ENCODE measurements at regions not wholly inside any gene's neighbourhood (a gene's known extent, or its start where the extent isn't known, plus 50 kb on each side); places are given as distances from the start of the nearest gene placed in this dataset.

- intact Hi-C loops (cut with DNase I) = no loop called here
- 88% methylated on average over 17 of the region's 17 CpGs for WGBS
- DNase-seq (peak in 1 of 3 donors; percentile 35), ATAC-seq (no peak)
- no peaks in the 10 kb centered on the region for H3K9me3 ChIP-seq (ENCODE audit: control insufficient read depth, low read length)
- H3K27me3 ChIP-seq (ENCODE audit: control insufficient read depth, insufficient read depth) = no peaks in the 10 kb centered on the region
- no peak overlapping the region for H3K4me3 ChIP-seq (ENCODE audit: low read length)
- no peaks in the 10 kb centered on the region for H3K4me1 ChIP-seq (ENCODE audit: control insufficient read depth, insufficient read depth, low read length)
- no peak overlapping the region for H3K27ac ChIP-seq (ENCODE audit: low read length)
Measured at GRCh38 chr6:169933251-169933821, 181.9 kb downstream of the ERMARD start.

- intact Hi-C loops (cut with DNase I) = no loop called here
- H3K4me1 ChIP-seq (ENCODE audit: control insufficient read depth, insufficient read depth, low read length) = no peaks in the 10 kb centered on the region
- no peaks in the 10 kb centered on the region for H3K27me3 ChIP-seq (ENCODE audit: control insufficient read depth, insufficient read depth)
- H3K9me3 ChIP-seq (ENCODE audit: control insufficient read depth, low read length) = no peaks in the 10 kb centered on the region
- no peak for ATAC-seq
- no peak overlapping the region for H3K27ac ChIP-seq (ENCODE audit: low read length)
- no peak overlapping the region for H3K4me3 ChIP-seq (ENCODE audit: low read length)
- no peak for DNase-seq
- 79% methylated on average over 22 of the region's 22 CpGs for WGBS
Measured at GRCh38 chr6:169932491-169932890, 181.1 kb downstream of the ERMARD start.

- Histone ChIP-seq H3K27me3 (ENCODE audit: control insufficient read depth, insufficient read depth) (no peaks in the 10 kb centered on the region), H3K4me3 (ENCODE audit: low read length) (no peak overlapping the region), H3K4me1 (ENCODE audit: control insufficient read depth, insufficient read depth, low read length) (no peaks in the 10 kb centered on the region), H3K27ac (ENCODE audit: low read length) (no peak overlapping the region), H3K9me3 (ENCODE audit: control insufficient read depth, low read length) (no peaks in the 10 kb centered on the region)
- ATAC-seq (no peak), DNase-seq (no peak)
- intact Hi-C loops (cut with DNase I) = no loop called here
- 78% methylated on average over 11 of the region's 11 CpGs for WGBS
Measured at GRCh38 chr6:169931261-169931660, 179.8 kb downstream of the ERMARD start.

- Histone ChIP-seq H3K4me3 (ENCODE audit: low read length) (no peak overlapping the region), H3K9me3 (ENCODE audit: control insufficient read depth, low read length) (no peaks in the 10 kb centered on the region), H3K27me3 (ENCODE audit: control insufficient read depth, insufficient read depth) (no peaks in the 10 kb centered on the region), H3K4me1 (ENCODE audit: control insufficient read depth, insufficient read depth, low read length) (no peaks in the 10 kb centered on the region), H3K27ac (ENCODE audit: low read length) (no peak overlapping the region)
- 85% methylated on average over 6 of the region's 6 CpGs for WGBS
- no peak for ATAC-seq
- DNase-seq = no peak
- intact Hi-C loops (cut with DNase I) = no loop called here
Measured at GRCh38 chr6:169930799-169931198, 179.4 kb downstream of the ERMARD start.

DNA sequence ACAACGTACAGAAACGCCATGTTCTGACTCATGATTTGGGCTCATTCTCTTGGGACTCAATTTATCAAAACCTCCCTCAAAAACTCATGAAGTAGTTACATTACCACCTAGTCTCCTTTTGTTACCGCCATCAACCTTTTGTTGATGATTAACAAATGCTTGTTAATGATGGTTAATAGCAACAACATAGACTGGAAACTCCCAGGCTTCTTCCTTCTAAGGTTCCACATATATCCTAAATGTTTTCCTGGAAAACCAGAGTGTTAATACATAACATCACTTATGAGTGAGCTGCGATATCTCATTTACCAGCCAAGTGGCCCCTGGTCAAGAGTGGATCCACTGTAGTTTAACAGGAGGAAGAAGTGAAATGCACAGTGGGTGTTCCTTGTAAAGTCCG lies 176.3 kb downstream of the ERMARD start:
- 88% methylated on average over 5 of the region's 5 CpGs for WGBS
- no peaks in the 10 kb centered on the region for H3K9me3 ChIP-seq (ENCODE audit: control insufficient read depth, low read length)
- no peaks in the 10 kb centered on the region for H3K27me3 ChIP-seq (ENCODE audit: control insufficient read depth, insufficient read depth)
- no peak overlapping the region for H3K4me3 ChIP-seq (ENCODE audit: low read length)
- no peak overlapping the region for H3K27ac ChIP-seq (ENCODE audit: low read length)
- no peaks in the 10 kb centered on the region for H3K4me1 ChIP-seq (ENCODE audit: control insufficient read depth, insufficient read depth, low read length)
- intact Hi-C loops (cut with DNase I) = no loop called here
- ATAC-seq (no peak), DNase-seq (no peak)

DNA sequence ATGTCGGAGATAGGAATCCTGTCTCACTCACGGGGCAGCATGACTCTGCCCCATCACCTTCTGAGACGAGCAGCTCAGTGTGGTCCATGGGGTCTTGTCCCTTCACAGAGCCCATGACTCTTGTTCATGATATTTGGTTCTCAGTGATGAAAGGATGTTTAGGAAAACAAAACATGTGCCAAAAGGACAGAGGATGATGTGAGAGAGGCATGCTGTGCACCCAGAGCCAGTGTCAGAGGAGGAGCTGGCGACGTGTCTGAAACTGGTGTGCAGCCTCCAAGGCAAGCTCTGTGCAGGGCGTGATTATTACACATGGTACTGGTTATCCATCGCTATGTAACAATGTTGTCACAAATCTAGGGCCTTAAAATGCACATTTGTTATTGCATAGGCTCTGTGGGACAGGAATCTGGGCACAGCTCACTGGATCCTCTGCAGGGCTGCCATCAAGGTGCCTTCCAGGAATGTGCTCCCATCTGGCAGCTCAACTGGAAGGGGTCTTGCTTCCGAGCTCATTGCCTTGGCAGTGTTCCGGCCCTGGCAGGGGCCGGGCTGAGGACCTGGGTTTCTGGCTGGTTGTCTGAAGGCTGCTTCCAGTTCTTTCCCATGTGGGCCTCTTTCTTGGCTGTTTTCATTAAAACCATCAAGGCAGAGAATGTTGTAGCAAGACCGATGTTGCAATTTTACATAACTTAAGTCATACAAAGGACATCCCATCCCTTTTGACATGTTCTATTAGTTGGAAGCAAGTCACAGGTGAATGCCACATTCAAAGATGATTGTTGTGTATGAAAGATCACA lies 175.4 kb downstream of the ERMARD start:
- DNase-seq = no peak
- no peaks in the 10 kb centered on the region for H3K9me3 ChIP-seq (ENCODE audit: control insufficient read depth, low read length)
- no peak overlapping the region for H3K4me3 ChIP-seq (ENCODE audit: low read length)
- H3K27ac ChIP-seq (ENCODE audit: low read length) = no peak overlapping the region
- ATAC-seq = no peak
- 87% methylated on average over 11 of the region's 11 CpGs for WGBS
- intact Hi-C loops (cut with DNase I) = no loop called here
- H3K4me1 ChIP-seq (ENCODE audit: control insufficient read depth, insufficient read depth, low read length) = no peaks in the 10 kb centered on the region
- H3K27me3 ChIP-seq (ENCODE audit: control insufficient read depth, insufficient read depth) = no peaks in the 10 kb centered on the region

DNA sequence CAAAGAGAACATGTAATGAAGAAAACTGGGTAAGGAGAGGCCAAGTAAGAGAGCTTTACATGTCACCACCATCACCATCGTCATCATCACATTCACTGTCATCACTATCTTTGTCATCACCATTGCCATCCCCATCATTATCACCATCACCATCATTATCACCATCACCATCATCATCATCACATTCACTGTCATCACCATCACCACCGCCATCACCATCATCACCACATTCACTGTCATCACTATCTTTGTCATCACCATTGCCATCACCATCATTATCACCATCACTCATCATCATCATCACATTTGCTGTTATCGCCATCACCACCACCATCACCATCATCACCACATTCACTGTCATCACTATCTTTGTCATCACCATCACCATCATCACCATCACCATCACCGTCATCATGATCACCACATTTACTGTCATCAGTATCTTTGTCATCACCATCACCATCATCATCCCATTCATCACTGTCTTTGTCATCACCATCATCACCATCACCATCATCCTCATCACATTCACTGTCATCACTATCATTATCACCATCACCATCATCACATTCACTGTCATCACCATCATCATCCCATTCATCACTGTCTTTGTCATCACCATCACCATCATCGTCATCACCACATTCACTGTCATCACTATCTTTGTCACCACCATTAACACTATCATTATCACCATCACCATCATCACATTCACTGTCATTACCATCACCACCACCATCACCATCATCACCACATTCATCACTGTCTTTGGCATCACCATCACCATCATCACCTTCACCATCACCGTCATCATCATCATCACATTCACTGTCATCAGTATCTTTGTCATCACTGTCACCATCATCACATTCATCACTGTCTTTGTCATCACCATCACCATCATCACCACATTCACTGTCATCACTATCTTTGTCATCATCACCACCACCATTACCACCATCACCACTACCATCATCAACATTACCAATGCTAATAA lies 172.3 kb downstream of the ERMARD start:
- WGBS = 83% methylated on average over 6 of the region's 6 CpGs
- no peaks in the 10 kb centered on the region for H3K27me3 ChIP-seq (ENCODE audit: control insufficient read depth, insufficient read depth)
- DNase-seq = no peak
- intact Hi-C loops (cut with DNase I) = no loop called here
- no peaks in the 10 kb centered on the region for H3K4me1 ChIP-seq (ENCODE audit: control insufficient read depth, insufficient read depth, low read length)
- H3K27ac ChIP-seq (ENCODE audit: low read length) = no peak overlapping the region
- H3K9me3 ChIP-seq (ENCODE audit: control insufficient read depth, low read length) = no peaks in the 10 kb centered on the region
- no peak for ATAC-seq
- no peak overlapping the region for H3K4me3 ChIP-seq (ENCODE audit: low read length)

DNA sequence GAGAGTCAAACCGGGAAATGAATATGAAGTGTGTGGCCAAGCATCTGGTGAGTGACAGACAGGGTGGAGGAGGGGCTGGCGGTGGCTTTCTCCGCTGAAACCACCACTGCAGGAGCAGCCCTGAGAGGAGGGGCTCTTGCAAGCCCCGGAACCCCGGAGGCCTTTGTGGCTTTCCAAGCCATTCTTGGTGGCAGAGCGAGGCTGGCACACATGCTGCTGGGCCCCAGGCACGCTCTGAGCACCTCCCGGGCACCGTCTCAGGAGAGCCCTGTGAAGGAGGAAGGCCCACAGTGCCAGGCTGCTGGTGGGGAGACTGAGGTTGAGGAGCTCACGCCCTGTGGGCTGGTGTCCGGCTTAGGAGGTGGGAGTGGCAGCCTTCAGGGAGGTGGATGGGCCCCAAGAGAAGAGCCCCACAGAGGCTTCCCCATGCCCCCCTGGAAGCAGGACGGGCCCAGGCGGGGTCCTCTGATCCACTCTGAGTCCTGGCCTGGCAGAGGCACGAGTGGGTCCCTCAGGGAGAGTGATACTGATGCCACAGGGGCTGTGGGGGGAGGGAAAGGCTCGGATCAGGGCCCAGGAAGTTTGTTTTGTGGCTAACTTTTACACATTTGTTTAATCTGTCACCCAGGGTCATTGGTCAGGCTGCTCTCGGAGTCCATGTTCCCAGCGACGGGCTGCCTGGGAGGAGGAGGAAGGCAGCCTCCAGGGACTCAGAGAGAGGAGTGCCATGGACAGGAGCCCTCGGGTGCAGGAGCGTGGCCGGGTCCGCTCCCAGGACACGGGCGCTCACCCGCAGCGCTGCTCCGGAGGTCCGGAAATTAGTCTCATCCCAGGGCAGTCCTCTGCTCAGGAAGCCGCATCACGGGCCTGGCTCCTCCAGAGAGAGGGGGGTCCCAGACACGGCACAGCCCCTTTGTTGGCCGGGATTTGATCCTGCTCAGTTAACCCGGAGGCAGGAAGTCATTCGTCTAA lies 170.7 kb downstream of the ERMARD start:
- DNase-seq = no peak
- ATAC-seq = peak in 1 of 2 donors; percentile 33
- intact Hi-C loops (cut with DNase I) = no loop called here
- H3K27ac ChIP-seq (ENCODE audit: low read length) = no peak overlapping the region
- no peaks in the 10 kb centered on the region for H3K4me1 ChIP-seq (ENCODE audit: control insufficient read depth, insufficient read depth, low read length)
- WGBS = 63% methylated on average over 34 of the region's 34 CpGs
- H3K27me3 ChIP-seq (ENCODE audit: control insufficient read depth, insufficient read depth) = no peaks in the 10 kb centered on the region
- H3K9me3 ChIP-seq (ENCODE audit: control insufficient read depth, low read length) = no peaks in the 10 kb centered on the region
- no peak overlapping the region for H3K4me3 ChIP-seq (ENCODE audit: low read length)

GRCh38 chr6:169921217-169921616 lies 169.8 kb downstream of the ERMARD start:
- intact Hi-C loops (cut with DNase I) = no loop called here
- ATAC-seq (no peak), DNase-seq (no peak)
- no peaks in the 10 kb centered on the region for H3K4me1 ChIP-seq (ENCODE audit: control insufficient read depth, insufficient read depth, low read length)
- no peaks in the 10 kb centered on the region for H3K27me3 ChIP-seq (ENCODE audit: control insufficient read depth, insufficient read depth)
- H3K27ac ChIP-seq (ENCODE audit: low read length) = no peak overlapping the region
- 69% methylated on average over 20 of the region's 20 CpGs for WGBS
- no peak overlapping the region for H3K4me3 ChIP-seq (ENCODE audit: low read length)
- H3K9me3 ChIP-seq (ENCODE audit: control insufficient read depth, low read length) = no peaks in the 10 kb centered on the region

DNA sequence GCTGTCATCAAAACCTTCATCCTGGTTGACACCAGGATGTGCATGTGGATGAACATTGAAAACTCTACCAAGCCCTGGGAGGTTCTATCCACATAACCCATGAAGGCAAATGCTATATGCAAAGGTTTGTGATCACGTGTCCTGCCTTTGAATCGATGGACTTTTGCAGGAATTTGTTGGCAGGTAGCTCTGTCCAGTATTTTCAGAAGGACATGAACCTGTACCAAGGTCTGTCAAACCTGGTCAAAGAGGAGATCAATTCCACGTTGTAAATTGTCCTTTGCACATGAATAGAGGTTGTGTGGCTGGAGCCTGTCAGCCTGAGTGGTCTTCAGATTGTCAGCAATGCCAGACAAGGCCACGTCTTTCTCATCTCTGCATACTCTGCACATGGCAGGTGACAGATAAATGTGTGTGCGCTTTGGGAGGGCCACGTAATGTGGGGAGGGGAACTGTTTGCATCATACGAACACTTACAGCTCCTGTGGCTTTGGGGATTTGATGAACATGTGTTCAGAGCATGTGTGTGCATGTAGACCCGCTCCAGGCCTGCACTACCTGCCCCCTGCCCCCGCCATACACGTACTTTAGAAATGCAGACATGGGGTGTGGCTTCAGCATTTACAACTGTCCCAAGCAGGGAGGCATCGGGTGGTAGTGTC lies 169.1 kb downstream of the ERMARD start:
- Histone ChIP-seq H3K4me3 (ENCODE audit: low read length) (no peak overlapping the region), H3K27ac (ENCODE audit: low read length) (no peak overlapping the region), H3K9me3 (ENCODE audit: control insufficient read depth, low read length) (no peaks in the 10 kb centered on the region), H3K27me3 (ENCODE audit: control insufficient read depth, insufficient read depth) (no peaks in the 10 kb centered on the region), H3K4me1 (ENCODE audit: control insufficient read depth, insufficient read depth, low read length) (no peaks in the 10 kb centered on the region)
- intact Hi-C loops (cut with DNase I) = no loop called here
- 84% methylated on average over 11 of the region's 11 CpGs for WGBS
- no peak for ATAC-seq
- DNase-seq = no peak

Data from right cardiac atrium (tissue), 5 donors.